Memory B cell (primary cell): ENCODE measurements at regions not wholly inside any gene's neighbourhood (a gene's known extent, or its start where the extent isn't known, plus 50 kb on each side); places are given as distances from the start of the nearest gene placed in this dataset.
"Not testable (repeated sequence)": the region's sequence is repeated elsewhere in the genome, so short reads cannot be mapped to it uniquely, and the experiment has no call there.

Source experiments
- ATAC-seq: fragments of 150-1000 bp; cut with Tn5 transposase; 2 replicates; pipeline ENCODE4 v1.10.0; 2021; ENCODE audit warnings: low read depth, mild to moderate bottlenecking, moderate library complexity
- DNase-seq, 2 donors: peaks; one replicate each; pipeline ENCODE4 v3.0.0; 2022; ENCODE audit warnings: low spot score in 2 of 2
- H3K27ac Mint-ChIP-seq: one replicate; pipeline ENCODE4 v1.8.0; 2022; ENCODE audit warnings: mild to moderate bottlenecking, moderate library complexity, mixed read lengths
- H3K27me3 Mint-ChIP-seq: one replicate; pipeline ENCODE4 v1.8.0; 2022; ENCODE audit warnings: mixed read lengths
- H3K36me3 Mint-ChIP-seq: one replicate; pipeline ENCODE4 v1.8.0; 2022; ENCODE audit warnings: mild to moderate bottlenecking, mixed read lengths
- H3K4me1 Mint-ChIP-seq: one replicate; pipeline ENCODE4 v1.8.0; 2022; ENCODE audit warnings: mixed read lengths
- H3K4me3 Mint-ChIP-seq: one replicate; pipeline ENCODE4 v1.8.0; 2022; ENCODE audit warnings: mild to moderate bottlenecking, moderate library complexity, mixed read lengths
- H3K9me3 Mint-ChIP-seq: one replicate; pipeline ENCODE4 v1.8.0; 2022; ENCODE audit warnings: mixed read lengths

DNA sequence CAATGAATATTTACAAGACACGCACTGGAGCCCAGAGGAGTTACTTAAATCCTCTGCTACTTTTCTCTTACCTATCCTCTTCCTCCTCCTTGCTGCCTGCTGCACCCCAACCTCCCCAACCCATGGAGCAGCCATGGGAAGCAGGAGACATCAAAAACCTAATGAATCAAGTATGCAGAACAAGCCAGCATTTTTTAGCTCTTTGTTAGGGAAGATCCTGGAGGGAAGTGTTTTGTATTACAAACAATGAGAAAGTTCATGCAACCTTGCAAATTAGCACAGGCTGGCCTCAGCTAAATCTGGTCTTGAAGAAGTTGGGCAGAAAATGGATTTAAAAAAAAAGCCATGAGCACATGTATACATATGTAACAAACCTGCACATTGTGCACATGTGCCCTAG, 498.8 kb downstream of the KIF4B start:
- H3K4me1 Mint-ChIP-seq, result no peaks in the 10 kb centered on the region
- no peak for ATAC-seq
- H3K36me3 Mint-ChIP-seq, result no peaks in the 10 kb centered on the region

DNA sequence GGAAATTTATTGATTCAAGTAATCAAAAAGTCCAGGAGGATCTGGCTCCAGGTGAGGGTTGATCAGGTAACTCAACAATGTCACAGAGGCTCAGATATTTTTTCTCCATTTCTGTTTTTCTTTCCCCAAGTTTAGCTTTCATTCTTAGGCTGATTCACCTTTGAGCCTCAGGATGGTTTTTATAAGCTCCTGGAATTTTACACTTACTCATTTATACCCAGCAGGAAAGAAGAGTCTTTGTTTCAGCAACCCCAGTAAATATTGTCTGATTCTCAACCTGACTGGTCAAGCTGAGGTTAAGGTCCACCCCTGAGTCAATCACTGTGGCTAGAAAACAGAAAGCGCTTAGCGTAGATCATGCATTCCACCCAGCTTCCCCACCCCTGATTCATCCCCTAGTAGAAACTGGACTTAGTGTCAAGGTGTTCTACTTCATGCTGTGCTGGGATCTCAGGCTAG, 500.6 kb downstream of the KIF4B start:
- peaks cover 3% of the 10 kb centered on the region for H3K27me3 Mint-ChIP-seq
- H3K27ac Mint-ChIP-seq, result no peak overlapping the region
- no peak overlapping the region for H3K4me3 Mint-ChIP-seq
- ATAC-seq (no peak), DNase-seq (no peak)
- H3K36me3 Mint-ChIP-seq, result no peaks in the 10 kb centered on the region
- no peaks in the 10 kb centered on the region for H3K4me1 Mint-ChIP-seq
- peaks cover 2% of the 10 kb centered on the region for H3K9me3 Mint-ChIP-seq

More for the DNA sequence above, 498.8 kb downstream of the KIF4B start:
- Mint-ChIP-seq H3K27ac (no peak overlapping the region), H3K27me3 (peaks cover 3% of the 10 kb centered on the region), H3K9me3 (no peaks in the 10 kb centered on the region), H3K4me3 (no peak overlapping the region)
- no peak for DNase-seq

DNA sequence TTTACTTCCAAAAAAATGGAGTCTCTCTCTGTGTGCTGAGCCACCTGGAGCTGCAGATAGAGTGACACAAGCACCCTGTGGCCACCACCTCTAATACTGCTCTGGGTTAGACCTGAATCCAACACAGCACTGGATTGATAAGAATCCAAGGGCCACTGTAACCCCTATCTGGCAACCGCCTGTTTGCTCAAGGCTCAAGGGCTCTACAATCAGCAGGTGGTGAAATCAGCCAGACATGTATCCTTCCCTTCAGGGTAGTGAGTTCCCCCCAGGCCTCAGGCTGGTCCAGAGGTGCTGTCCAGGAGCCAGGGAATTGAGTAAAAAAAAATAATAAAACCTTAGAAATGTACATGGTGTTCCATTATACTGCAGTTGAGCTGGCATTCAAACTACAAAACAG, 509.0 kb downstream of the KIF4B start:
- Mint-ChIP-seq H3K27ac (no peak overlapping the region), H3K36me3 (no peaks in the 10 kb centered on the region), H3K4me1 (no peaks in the 10 kb centered on the region), H3K4me3 (no peak overlapping the region), H3K27me3 (peaks cover 2% of the 10 kb centered on the region), H3K9me3 (peaks cover 7% of the 10 kb centered on the region)
- DNase-seq (no peak), ATAC-seq (no peak)

DNA sequence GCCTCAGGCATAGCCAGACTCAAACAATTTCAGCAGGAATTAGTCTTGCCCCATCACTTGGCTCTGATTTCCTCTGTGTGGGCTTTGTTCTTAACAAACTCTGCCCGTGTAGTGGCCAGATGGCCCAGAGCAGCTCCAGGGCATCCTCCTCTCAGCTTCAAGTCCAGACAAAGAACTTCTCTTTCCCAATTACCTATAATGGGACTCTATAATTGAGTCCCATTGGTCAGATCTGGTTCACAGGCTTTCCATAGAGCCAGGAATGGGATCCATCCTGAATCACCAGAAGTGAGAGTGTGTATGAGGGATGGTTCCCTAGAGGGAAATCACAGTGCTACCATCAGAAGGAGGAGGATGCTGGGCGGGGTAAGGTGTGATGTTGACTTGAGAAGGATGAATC, 515.8 kb downstream of the KIF4B start:
- H3K36me3 Mint-ChIP-seq, result no peaks in the 10 kb centered on the region
- ATAC-seq (no peak), DNase-seq (no peak)
- H3K9me3 Mint-ChIP-seq, result no peaks in the 10 kb centered on the region
- no peak overlapping the region for H3K4me3 Mint-ChIP-seq
- H3K27ac Mint-ChIP-seq, result no peak overlapping the region
- H3K27me3 Mint-ChIP-seq, result peaks cover 5% of the 10 kb centered on the region
- H3K4me1 Mint-ChIP-seq, result no peaks in the 10 kb centered on the region

DNA sequence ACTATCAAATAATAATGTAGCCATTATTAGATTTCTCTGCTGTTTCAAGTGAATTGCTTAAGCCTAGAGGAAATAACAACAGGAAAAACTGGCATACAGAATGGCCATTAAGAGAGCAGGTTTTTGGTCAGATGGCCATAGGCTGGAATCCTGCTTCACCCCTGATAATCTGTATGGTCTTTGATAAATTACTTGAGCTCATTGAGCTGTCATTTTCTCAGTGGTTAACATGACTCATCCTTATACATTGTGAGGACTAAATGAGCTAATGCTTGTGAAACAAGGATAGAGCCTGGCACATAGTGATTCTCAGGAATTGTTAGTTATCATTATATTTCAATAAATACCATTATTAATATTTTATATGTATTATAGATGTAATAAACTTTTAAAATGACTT, 516.5 kb downstream of the KIF4B start:
- no peaks in the 10 kb centered on the region for H3K9me3 Mint-ChIP-seq
- no peaks in the 10 kb centered on the region for H3K36me3 Mint-ChIP-seq
- H3K27ac Mint-ChIP-seq, result no peak overlapping the region
- H3K27me3 Mint-ChIP-seq, result peaks cover 3% of the 10 kb centered on the region
- H3K4me3 Mint-ChIP-seq, result no peak overlapping the region
- H3K4me1 Mint-ChIP-seq, result no peaks in the 10 kb centered on the region
- DNase-seq (no peak), ATAC-seq (no peak)

DNA sequence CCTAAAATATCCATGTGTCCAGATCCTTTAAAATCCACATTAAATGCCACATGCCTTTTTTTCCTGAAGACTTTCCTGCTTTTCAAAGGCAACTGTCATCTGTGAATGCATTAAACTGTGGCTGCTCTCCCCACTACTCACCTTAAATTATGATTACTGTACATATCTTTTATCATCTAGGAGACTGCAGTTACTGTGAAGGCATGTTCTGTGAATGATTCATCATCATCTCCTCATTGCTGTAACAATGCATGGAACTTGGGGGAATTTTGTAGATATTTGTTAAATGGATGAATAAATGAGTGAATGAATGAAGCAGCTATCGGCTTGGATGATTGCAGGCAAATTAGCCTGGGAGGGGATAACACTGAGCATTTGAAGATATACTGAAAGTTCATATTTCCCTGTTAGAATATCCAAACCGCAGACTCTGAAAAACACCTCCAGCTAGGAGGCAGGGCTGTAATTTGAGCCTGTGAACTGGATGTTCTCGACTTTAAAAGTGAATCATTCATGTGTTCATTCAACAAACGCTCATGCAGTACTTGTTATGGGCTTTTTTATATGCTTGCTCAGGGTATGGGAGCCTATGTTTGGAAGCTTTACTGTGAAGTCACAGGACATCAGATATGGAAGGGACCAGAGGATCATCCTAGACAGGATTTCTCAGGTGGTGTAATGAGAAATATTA, 519.2 kb downstream of the KIF4B start:
- DNase-seq, result no peak
- H3K27ac Mint-ChIP-seq, result no peak overlapping the region
- H3K4me1 Mint-ChIP-seq, result no peaks in the 10 kb centered on the region
- no peaks in the 10 kb centered on the region for H3K9me3 Mint-ChIP-seq
- ATAC-seq, result no peak
- no peaks in the 10 kb centered on the region for H3K36me3 Mint-ChIP-seq
- peaks cover 4% of the 10 kb centered on the region for H3K27me3 Mint-ChIP-seq
- H3K4me3 Mint-ChIP-seq, result no peak overlapping the region

DNA sequence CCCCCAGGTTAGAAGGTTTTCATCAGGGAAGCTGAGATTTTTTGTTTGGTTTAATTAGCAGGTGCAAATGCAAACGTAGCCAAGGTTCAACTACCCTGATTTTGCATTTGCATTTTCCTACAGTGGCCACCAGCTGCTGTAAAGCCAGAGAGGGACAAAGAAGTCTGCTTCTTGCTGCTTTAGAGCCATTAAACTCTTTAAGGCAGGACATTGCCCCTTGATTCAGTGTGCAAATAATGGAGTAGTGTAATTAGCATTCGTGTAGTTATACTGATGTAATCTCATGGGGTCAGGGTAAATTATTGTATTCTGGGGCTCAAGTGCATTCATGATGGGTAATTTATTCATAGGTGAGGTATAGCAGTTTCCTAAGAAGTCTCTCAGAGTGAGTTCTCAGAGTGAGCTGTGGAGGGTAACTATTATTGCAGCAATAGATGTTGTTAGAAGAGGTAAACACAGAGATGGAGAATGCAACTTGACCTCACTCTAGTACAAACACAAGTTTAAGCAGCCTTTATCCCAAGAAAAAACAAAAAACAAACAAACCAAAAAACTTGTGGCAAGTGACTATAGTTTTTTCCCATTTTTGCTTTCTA, 526.5 kb downstream of the KIF4B start:
- no peak overlapping the region for H3K4me3 Mint-ChIP-seq
- H3K27ac Mint-ChIP-seq, result no peak overlapping the region
- H3K27me3 Mint-ChIP-seq, result peaks cover 1% of the 10 kb centered on the region
- DNase-seq (no peak), ATAC-seq (no peak)
- no peaks in the 10 kb centered on the region for H3K4me1 Mint-ChIP-seq
- no peaks in the 10 kb centered on the region for H3K36me3 Mint-ChIP-seq
- peaks cover 3% of the 10 kb centered on the region for H3K9me3 Mint-ChIP-seq

DNA sequence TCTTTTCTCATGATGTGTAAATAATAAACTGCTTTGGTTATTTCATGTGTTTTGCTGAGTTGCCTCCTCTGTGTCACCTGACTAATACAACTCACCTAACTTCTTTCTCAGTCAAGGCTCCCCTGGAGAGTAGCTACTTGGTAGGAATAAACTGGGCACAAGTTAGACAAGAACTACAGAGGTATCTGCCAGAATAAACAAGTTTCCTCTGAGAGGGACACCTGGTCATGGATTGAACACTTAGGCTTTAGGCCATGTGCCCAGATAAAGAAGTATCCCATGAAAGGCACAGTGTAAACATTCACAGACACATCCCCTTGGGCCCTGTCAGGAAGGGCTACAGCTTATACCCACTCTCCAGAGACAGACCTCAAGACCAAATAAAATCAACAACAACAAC, 532.5 kb downstream of the KIF4B start:
- Mint-ChIP-seq H3K4me3 (no peak overlapping the region), H3K27ac (no peak overlapping the region), H3K27me3 (no peaks in the 10 kb centered on the region), H3K9me3 (peaks cover 6% of the 10 kb centered on the region), H3K36me3 (no peaks in the 10 kb centered on the region), H3K4me1 (no peaks in the 10 kb centered on the region)
- ATAC-seq, result no peak
- no peak for DNase-seq

DNA sequence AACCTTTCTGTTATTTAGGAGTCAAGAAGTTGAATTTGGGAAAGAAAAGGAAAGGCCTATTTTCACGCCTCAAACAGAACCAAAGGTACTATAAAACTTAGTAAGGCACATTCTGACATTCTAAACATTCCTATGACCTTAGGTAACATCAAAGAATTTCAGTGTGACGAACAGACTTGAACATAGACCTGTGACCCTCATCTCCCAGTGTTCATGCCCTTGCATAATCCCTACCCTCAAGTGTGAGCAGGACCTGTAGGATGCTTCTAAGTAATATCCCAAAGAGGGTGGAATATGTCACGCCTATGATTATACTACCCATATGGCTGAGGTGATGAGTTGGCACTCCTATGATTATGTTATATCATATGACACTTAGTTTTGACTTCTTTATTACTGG, 540.9 kb downstream of the KIF4B start:
- peaks cover 5% of the 10 kb centered on the region for H3K9me3 Mint-ChIP-seq
- H3K4me1 Mint-ChIP-seq, result no peaks in the 10 kb centered on the region
- DNase-seq, result no peak
- ATAC-seq, result no peak
- H3K4me3 Mint-ChIP-seq, result no peak overlapping the region
- peaks cover 4% of the 10 kb centered on the region for H3K27me3 Mint-ChIP-seq
- no peak overlapping the region for H3K27ac Mint-ChIP-seq
- H3K36me3 Mint-ChIP-seq, result no peaks in the 10 kb centered on the region

DNA sequence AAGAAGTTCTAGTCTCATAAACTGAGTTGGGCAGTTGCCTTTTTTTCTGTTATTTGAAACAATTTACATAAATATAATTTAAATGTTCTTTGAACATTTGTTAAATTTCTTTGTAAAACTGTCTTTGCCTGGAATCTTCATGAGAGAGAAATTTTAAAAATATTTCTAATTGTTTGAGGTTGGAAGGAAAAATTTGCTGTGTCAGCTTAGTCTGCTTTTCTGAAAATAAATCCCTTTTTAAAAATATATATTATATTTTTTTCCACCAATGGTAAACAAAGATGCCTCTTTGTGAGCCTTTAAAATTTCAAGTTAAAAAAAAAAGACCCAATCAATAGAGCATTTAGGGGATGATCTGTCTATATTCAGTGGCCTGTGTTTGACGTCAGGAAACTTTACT, 542.7 kb downstream of the KIF4B start:
- H3K9me3 Mint-ChIP-seq, result peaks cover 3% of the 10 kb centered on the region
- ATAC-seq (no peak), DNase-seq (no peak)
- no peaks in the 10 kb centered on the region for H3K4me1 Mint-ChIP-seq
- H3K4me3 Mint-ChIP-seq, result no peak overlapping the region
- H3K27ac Mint-ChIP-seq, result no peak overlapping the region
- H3K27me3 Mint-ChIP-seq, result peaks cover 9% of the 10 kb centered on the region
- H3K36me3 Mint-ChIP-seq, result no peaks in the 10 kb centered on the region

DNA sequence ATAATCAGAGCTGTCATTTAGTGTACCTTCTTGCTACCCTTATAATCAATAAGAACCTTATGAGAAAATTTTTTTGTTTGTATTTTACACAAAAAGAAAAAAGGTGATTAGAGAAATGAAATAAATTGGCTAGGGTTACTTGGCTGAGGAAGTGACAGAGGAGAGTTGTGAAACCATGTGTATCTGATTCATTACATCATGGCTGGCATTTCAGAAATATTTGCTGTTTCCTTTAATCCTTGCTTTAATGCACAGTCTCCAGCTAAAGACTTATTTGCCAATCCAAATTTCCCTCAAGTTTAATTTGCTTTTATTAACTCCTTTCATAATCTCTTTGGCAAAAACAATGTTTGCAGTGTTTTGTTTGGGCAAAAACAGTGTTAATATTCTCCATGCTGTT, 543.1 kb downstream of the KIF4B start:
- H3K9me3 Mint-ChIP-seq, result peaks cover 3% of the 10 kb centered on the region
- no peak for ATAC-seq

DNA sequence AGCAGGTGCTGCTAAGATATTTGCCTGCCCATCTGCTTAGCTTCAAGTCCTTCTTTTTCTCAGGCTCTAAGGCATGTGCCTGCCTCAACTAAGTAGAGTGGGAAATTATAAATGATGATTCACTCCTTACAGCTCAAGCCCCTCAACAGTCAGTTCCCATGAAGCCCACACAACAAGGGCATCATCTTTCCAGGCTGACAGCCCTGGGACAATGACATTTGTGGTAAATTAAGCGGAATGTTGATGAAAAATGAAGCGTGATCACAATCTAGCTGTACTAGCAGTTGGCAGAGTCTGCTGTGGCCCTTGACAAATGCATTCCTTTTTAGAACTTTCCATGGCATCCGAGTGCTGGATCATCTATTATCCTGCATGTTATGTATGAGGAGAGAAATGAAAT, 548.6 kb downstream of the KIF4B start:
- H3K9me3 Mint-ChIP-seq, result peaks cover 5% of the 10 kb centered on the region
- no peak for DNase-seq
- no peak overlapping the region for H3K4me3 Mint-ChIP-seq
- no peak overlapping the region for H3K27ac Mint-ChIP-seq
- no peak for ATAC-seq
- H3K36me3 Mint-ChIP-seq, result no peaks in the 10 kb centered on the region
- no peaks in the 10 kb centered on the region for H3K4me1 Mint-ChIP-seq
- H3K27me3 Mint-ChIP-seq, result peaks cover 10% of the 10 kb centered on the region

More for the DNA sequence above, 543.1 kb downstream of the KIF4B start:
- Mint-ChIP-seq H3K27me3 (peaks cover 9% of the 10 kb centered on the region), H3K27ac (no peak overlapping the region), H3K36me3 (no peaks in the 10 kb centered on the region), H3K4me1 (no peaks in the 10 kb centered on the region), H3K4me3 (no peak overlapping the region)
- DNase-seq, result no peak

DNA sequence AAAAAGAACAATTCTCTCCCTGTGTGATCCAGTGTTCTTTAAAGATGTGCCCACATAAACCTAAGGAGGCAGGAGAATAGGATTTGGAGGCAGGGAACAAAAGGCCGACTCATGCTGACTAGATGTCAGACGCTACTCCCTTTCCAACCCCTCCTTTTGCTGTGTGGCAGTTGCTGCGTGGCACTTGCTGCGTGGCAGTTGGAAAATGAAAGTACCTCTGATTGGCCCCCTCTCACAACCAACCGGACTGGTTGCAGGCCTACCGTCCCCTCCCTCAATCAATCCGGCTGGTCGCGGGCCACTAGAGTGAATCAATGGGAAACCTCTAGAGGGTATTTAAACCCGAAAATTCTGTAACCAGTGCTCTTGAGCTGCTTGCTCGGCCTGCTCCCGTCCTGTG, 551.0 kb downstream of the KIF4B start:
- Mint-ChIP-seq H3K27me3 (peaks cover 7% of the 10 kb centered on the region), H3K4me3 (no peak overlapping the region)

DNA sequence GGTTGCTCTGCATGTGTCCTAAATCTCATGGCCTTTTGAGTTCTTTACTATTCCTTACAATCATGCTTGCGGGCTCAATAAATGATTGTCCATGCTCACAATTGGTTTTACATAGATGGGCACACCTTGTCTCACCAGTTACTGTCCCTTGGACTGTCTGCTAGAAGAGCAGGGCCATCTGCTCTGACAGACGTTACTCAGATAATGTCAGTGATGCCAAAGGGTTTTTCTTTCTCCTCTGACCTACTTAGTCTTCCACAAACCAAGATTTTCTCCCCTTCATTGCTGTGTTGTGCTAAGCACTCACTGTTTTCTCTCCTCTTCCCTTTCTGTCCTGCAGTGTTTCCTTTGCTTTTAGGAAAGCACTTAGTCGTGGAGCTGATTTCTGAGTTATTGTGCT, 562.3 kb downstream of the KIF4B start:
- ATAC-seq, result no peak
- no peak overlapping the region for H3K27ac Mint-ChIP-seq

More for the DNA sequence above, 551.0 kb downstream of the KIF4B start:
- DNase-seq (no peak), ATAC-seq (no peak)
- Mint-ChIP-seq H3K36me3 (no peaks in the 10 kb centered on the region), H3K27ac (no peak overlapping the region), H3K9me3 (peaks cover 8% of the 10 kb centered on the region), H3K4me1 (no peaks in the 10 kb centered on the region)

DNA sequence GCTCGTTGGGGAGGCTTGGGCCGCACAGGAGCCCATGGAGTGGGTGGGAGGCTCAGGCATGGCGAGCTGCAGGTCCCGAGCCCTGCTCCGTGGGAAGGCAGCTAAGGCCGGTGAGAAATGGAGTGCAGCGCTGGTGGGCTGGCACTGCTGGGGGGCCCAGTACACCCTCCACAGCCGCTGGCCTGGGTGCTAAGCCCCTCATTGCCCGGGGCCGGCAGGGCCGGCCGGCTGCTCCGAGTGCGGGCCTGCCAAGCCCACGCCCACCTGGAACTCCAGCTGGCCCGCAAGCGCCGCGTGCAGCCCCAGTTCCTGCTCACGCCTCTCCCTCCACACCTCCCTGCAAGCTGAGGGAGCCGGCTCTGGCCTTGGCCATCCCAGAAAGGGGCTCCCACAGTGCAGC, 573.3 kb downstream of the KIF4B start:
- H3K9me3 Mint-ChIP-seq, ATAC-seq, H3K4me1 Mint-ChIP-seq, H3K4me3 Mint-ChIP-seq, H3K27ac Mint-ChIP-seq, DNase-seq, H3K27me3 Mint-ChIP-seq, H3K36me3 Mint-ChIP-seq: not testable (repeated sequence)

More for the DNA sequence above, 562.3 kb downstream of the KIF4B start:
- Mint-ChIP-seq H3K9me3 (peaks cover 4% of the 10 kb centered on the region), H3K4me3 (no peak overlapping the region), H3K36me3 (no peaks in the 10 kb centered on the region), H3K27me3 (peaks cover 2% of the 10 kb centered on the region), H3K4me1 (no peaks in the 10 kb centered on the region)
- DNase-seq, result no peak
